ENCODE measurements at regions not wholly inside any gene's neighbourhood (a gene's known extent, or its start where the extent isn't known, plus 50 kb on each side); places are given as distances from the start of the nearest gene placed in this dataset.
A peak's percentile ranks its signal among the peaks of the same experiment; 100 is the strongest.
"Not testable (repeated sequence)": the region's sequence is repeated elsewhere in the genome, so short reads cannot be mapped to it uniquely, and the experiment has no call there.

DNA sequence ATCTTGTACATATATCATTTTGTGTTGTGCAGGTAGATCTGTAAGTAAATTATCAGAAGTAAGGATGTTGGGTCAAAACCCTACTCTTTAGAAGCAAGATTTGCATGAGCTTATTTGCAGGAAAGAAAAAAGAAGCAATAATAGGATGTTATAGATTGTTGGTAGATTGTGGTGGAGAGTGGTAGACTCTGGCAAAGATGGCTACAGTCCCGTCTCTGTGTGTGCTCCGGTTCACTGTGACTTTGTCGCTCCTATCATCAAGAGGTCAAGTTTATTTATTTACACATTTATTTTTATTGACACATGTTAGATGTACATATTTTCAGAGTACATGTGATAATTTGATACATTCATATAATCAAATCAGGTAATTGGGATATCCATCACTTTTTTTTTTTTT, 81.0 kb upstream of the NDUFV2 start:
- H3K27ac ChIP-seq (ENCODE audit: low read depth in 2 of 2, low read length in 2 of 2), result no peak overlapping the region
- H3K36me3 ChIP-seq (ENCODE audit: control insufficient read depth in 2 of 3, insufficient read depth in 3 of 3, low read length in 3 of 3), result no peaks in the 10 kb centered on the region
- FAIRE-seq (no peak), DNase-seq (no peak)
- H3K4me1 ChIP-seq (ENCODE audit: control insufficient read depth in 2 of 3, insufficient read depth in 2 of 3, low read depth in 1 of 3, low read length in 3 of 3), result peaks cover 0 to 8% (median 0%) of the 10 kb centered on the region in 3 donors
- no peak overlapping the region for H3K4me3 ChIP-seq (ENCODE audit: low read length in 3 of 3)
- H3K27me3 ChIP-seq (ENCODE audit: control insufficient read depth, insufficient read depth, low read length), result no peaks in the 10 kb centered on the region
- TF ChIP-seq, protein P1, sequence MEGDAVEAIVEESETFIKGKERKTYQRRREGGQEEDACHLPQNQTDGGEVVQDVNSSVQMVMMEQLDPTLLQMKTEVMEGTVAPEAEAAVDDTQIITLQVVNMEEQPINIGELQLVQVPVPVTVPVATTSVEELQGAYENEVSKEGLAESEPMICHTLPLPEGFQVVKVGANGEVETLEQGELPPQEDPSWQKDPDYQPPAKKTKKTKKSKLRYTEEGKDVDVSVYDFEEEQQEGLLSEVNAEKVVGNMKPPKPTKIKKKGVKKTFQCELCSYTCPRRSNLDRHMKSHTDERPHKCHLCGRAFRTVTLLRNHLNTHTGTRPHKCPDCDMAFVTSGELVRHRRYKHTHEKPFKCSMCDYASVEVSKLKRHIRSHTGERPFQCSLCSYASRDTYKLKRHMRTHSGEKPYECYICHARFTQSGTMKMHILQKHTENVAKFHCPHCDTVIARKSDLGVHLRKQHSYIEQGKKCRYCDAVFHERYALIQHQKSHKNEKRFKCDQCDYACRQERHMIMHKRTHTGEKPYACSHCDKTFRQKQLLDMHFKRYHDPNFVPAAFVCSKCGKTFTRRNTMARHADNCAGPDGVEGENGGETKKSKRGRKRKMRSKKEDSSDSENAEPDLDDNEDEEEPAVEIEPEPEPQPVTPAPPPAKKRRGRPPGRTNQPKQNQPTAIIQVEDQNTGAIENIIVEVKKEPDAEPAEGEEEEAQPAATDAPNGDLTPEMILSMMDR (IDR thresholded peaks at IDR 0.05; ENCODE audit: borderline replicate concordance, extremely low read depth, insufficient read depth), result no peak
- intact Hi-C loops (cut with DNase I), result no loop called here
- no peak overlapping the region for H3K9ac ChIP-seq (ENCODE audit: low read length in 3 of 3)
- H3K9me3 ChIP-seq (ENCODE audit: control insufficient read depth in 2 of 3, insufficient read depth in 1 of 3, low read length in 3 of 3), result no peaks in the 10 kb centered on the region

DNA sequence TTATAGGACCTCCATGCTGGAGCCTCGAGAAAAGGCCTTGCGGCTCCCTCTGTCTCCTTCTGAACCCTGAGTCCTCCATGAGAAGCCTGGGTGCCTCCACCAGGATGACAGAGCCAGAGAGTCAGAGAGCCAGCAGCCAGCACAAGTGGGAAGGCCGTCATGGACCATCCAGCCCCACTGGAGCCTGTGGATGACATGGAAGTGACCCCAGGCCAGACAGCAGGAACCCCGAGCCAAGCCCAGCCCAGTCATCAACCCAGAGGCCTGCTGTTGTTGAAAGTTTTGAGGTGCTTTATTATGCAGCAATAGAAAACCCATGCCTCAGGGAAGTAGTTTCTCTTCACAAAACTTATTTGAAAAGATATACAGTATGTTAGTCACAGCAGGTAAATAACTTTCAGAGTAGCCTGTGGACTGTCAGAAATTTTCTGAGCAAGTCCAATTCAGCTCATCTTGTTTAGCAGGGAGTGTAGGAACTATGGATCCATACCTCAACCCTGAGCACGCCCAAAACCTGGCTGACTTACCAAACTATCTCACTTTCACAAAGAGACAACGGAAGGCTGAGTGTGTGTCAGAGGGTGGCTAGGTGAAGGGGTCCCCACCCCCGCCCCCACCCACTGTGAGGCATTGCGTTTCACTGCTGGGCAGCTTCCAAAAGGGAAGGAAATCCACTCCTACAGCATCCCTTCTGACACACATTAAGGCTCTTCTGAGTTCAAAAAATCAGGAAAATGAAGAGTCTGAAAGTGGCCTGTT, 79.9 kb upstream of the NDUFV2 start:
- Histone ChIP-seq H3K9ac (ENCODE audit: low read length in 3 of 3) (no peak overlapping the region), H3K27ac (ENCODE audit: low read depth in 2 of 2, low read length in 2 of 2) (no peak overlapping the region), H3K4me3 (ENCODE audit: low read length in 3 of 3) (no peak overlapping the region), H3K9me3 (ENCODE audit: control insufficient read depth in 2 of 3, insufficient read depth in 1 of 3, low read length in 3 of 3) (no peaks in the 10 kb centered on the region), H3K36me3 (ENCODE audit: control insufficient read depth in 2 of 3, insufficient read depth in 3 of 3, low read length in 3 of 3) (no peaks in the 10 kb centered on the region), H3K4me1 (ENCODE audit: control insufficient read depth in 2 of 3, insufficient read depth in 2 of 3, low read depth in 1 of 3, low read length in 3 of 3) (no peaks in the 10 kb centered on the region), H3K27me3 (ENCODE audit: control insufficient read depth, insufficient read depth, low read length) (no peaks in the 10 kb centered on the region)
- DNase-seq (peak in 1 of 5 donors; percentile 74), FAIRE-seq (no peak)
- intact Hi-C loops (cut with DNase I), result no loop called here
- TF ChIP-seq, protein P1 (IDR thresholded peaks at IDR 0.05; ENCODE audit: borderline replicate concordance, extremely low read depth, insufficient read depth), result no peak

DNA sequence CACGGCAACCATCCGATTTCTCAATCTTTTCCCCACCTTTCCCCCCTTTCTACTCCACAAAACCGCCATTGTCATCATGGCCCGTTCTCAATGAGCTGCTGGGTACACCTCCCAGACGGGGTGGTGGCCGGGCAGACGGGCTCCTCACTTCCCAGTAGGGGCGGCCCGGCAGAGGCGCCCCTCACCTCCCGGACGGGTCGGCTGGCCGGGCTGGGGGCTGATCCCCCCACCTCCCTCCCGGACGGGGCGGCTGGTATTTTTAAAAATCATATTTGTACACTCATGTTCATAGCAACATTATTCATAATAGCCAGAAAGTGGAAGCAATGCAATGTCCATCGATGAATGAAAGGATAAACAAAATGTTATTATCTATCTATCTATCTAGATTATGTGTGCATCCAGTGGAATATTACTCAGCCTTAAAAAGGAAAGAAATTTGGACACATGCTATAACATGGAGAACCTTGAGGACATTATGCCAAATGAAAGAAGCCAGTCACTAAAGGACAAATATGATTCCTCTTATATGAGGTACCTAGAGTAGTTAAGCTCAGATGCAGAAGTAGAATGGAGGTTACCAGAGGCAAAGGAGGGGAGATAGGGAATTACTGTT, 78.4 kb upstream of the NDUFV2 start:
- H3K9ac ChIP-seq (ENCODE audit: low read length in 3 of 3); H3K4me1 ChIP-seq (ENCODE audit: control insufficient read depth in 2 of 3, insufficient read depth in 2 of 3, low read depth in 1 of 3, low read length in 3 of 3); intact Hi-C loops (cut with DNase I); H3K36me3 ChIP-seq (ENCODE audit: control insufficient read depth in 2 of 3, insufficient read depth in 3 of 3, low read length in 3 of 3); H3K27ac ChIP-seq (ENCODE audit: low read depth in 2 of 2, low read length in 2 of 2); H3K4me3 ChIP-seq (ENCODE audit: low read length in 3 of 3); DNase-seq; FAIRE-seq; H3K9me3 ChIP-seq (ENCODE audit: control insufficient read depth in 2 of 3, insufficient read depth in 1 of 3, low read length in 3 of 3); H3K27me3 ChIP-seq (ENCODE audit: control insufficient read depth, insufficient read depth, low read length): not testable (repeated sequence)

DNA sequence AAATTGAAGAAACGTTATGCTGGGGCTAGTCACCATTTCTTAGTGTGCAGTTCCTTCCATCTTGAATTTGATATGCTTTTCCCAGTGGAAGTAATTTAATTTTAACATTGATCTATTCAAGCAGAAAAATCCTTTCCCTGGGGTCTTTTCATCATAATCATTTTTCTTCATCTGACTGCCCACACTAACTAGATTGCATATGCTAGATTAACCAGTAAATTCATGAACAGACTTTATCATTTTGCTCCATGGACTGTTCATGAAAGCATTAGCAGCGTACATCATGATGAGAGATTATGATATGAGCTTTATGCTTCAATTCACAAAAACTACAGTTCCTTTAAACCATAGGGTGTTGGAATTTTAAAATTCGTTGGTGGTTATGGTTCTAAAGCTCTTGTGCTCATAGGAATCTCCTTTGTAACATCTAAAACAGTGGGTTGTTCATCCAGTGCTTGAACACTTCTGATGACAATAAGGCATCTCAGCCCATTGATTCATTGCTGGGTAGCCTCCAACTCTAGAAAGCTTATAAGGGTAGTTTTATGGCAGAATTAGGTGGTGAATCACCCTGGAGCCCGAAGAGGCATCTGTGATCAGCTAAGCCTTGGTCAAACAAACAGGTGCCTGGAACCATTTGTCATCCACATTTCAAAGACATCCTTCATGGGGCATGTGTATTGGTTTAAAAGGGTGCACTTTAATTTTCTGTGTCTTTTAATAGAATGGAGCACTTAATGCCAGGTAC, 77.2 kb upstream of the NDUFV2 start:
- no peak for FAIRE-seq
- H3K36me3 ChIP-seq (ENCODE audit: control insufficient read depth in 2 of 3, insufficient read depth in 3 of 3, low read length in 3 of 3), result no peaks in the 10 kb centered on the region
- H3K9ac ChIP-seq (ENCODE audit: low read length in 3 of 3), result no peak overlapping the region
- TF ChIP-seq, protein P1 (IDR thresholded peaks at IDR 0.05; ENCODE audit: borderline replicate concordance, extremely low read depth, insufficient read depth), result no peak
- H3K4me3 ChIP-seq (ENCODE audit: low read length in 3 of 3), result no peak overlapping the region
- no peaks in the 10 kb centered on the region for H3K4me1 ChIP-seq (ENCODE audit: control insufficient read depth in 2 of 3, insufficient read depth in 2 of 3, low read depth in 1 of 3, low read length in 3 of 3)
- no peak for DNase-seq
- H3K27me3 ChIP-seq (ENCODE audit: control insufficient read depth, insufficient read depth, low read length), result no peaks in the 10 kb centered on the region
- intact Hi-C loops (cut with DNase I), result no loop called here
- no peaks in the 10 kb centered on the region for H3K9me3 ChIP-seq (ENCODE audit: control insufficient read depth in 2 of 3, insufficient read depth in 1 of 3, low read length in 3 of 3)
- H3K27ac ChIP-seq (ENCODE audit: low read depth in 2 of 2, low read length in 2 of 2), result no peak overlapping the region
